ENCODE measurements at regions not wholly inside any gene's neighbourhood (a gene's known extent, or its start where the extent isn't known, plus 50 kb on each side); places are given as distances from the start of the nearest gene placed in this dataset.
"Not testable (repeated sequence)": the region's sequence is repeated elsewhere in the genome, so short reads cannot be mapped to it uniquely, and the experiment has no call there.

GRCh38 chr5:96170481-96171125, 209.0 kb upstream of the ELL2 start:
- H3K4me1 ChIP-seq (ENCODE audit: control insufficient read depth, insufficient read depth, low read length); H3K4me3 ChIP-seq (ENCODE audit: low read depth in 2 of 2, low read length in 2 of 2); H3K27me3 ChIP-seq (ENCODE audit: control insufficient read depth, insufficient read depth, low read length); H3K27ac ChIP-seq (ENCODE audit: low read length); in situ Hi-C loops (cut with HindIII; ENCODE audit: low pct_unique_long_range_greater_than_20kb, low sequenced_read_pairs); BruUV-seq (replicated peaks); ATAC-seq; H3K9me3 ChIP-seq (ENCODE audit: control insufficient read depth, insufficient read depth, low read depth, low read length); POLR2A ChIA-PET; H3K36me3 ChIP-seq (ENCODE audit: control insufficient read depth, insufficient read depth, low read length); DNase-seq (ENCODE audit: low read depth, low spot score); intact Hi-C loops (cut with micrococcal nuclease; ENCODE audit: unreplicated experiment); CTCF ChIA-PET: not testable (repeated sequence)

- H3K27me3 ChIP-seq (ENCODE audit: control insufficient read depth, insufficient read depth, low read length); CTCF ChIA-PET; in situ Hi-C loops (cut with HindIII; ENCODE audit: low pct_unique_long_range_greater_than_20kb, low sequenced_read_pairs); DNase-seq (ENCODE audit: low read depth, low spot score); H3K9me3 ChIP-seq (ENCODE audit: control insufficient read depth, insufficient read depth, low read depth, low read length); H3K27ac ChIP-seq (ENCODE audit: low read length); BruUV-seq (replicated peaks); H3K36me3 ChIP-seq (ENCODE audit: control insufficient read depth, insufficient read depth, low read length); H3K4me1 ChIP-seq (ENCODE audit: control insufficient read depth, insufficient read depth, low read length); ATAC-seq; H3K4me3 ChIP-seq (ENCODE audit: low read depth in 2 of 2, low read length in 2 of 2); POLR2A ChIA-PET: not testable (repeated sequence)
- intact Hi-C loops (cut with micrococcal nuclease; ENCODE audit: unreplicated experiment): loop anchor here (10.0 kb wide), 1 partner anchor 204 kb away; the partner anchor contains the start of gene ELL2
These were observed 207.2 kb upstream of the ELL2 start for GRCh38 chr5:96168833-96169232.

GRCh38 chr5:96159043-96159442, 197.4 kb upstream of the ELL2 start:
- no peaks in the 10 kb centered on the region for H3K36me3 ChIP-seq (ENCODE audit: control insufficient read depth, insufficient read depth, low read length)
- ChIA-PET CTCF (no interaction called here), POLR2A (no interaction called here)
- BruUV-seq (replicated peaks): no TSS peak
- no peaks in the 10 kb centered on the region for H3K4me1 ChIP-seq (ENCODE audit: control insufficient read depth, insufficient read depth, low read length)
- DNase-seq (ENCODE audit: low read depth, low spot score) (no peak), ATAC-seq (no peak)
- in situ Hi-C loops (cut with HindIII; ENCODE audit: low pct_unique_long_range_greater_than_20kb, low sequenced_read_pairs): no loop called here
- intact Hi-C loops (cut with micrococcal nuclease; ENCODE audit: unreplicated experiment): no loop called here
- TF ChIP-seq CTCF (IDR thresholded peaks at IDR 0.05) (no peak), TCF7L2 (IDR thresholded peaks at IDR 0.05; ENCODE audit: low read depth, low read length) (no peak), SIN3A (IDR thresholded peaks at IDR 0.05; ENCODE audit: borderline replicate concordance, insufficient read depth, low read depth, low read length) (no peak), POLR2AphosphoS5 (IDR thresholded peaks at IDR 0.05; ENCODE audit: low read depth, low read length) (no peak), REST (IDR thresholded peaks at IDR 0.05; ENCODE audit: insufficient read depth in 1 of 2, low read depth in 2 of 2, low read length in 1 of 2) (no peak)
- no peaks in the 10 kb centered on the region for H3K27me3 ChIP-seq (ENCODE audit: control insufficient read depth, insufficient read depth, low read length)
- H3K9me3 ChIP-seq (ENCODE audit: control insufficient read depth, insufficient read depth, low read depth, low read length): no peaks in the 10 kb centered on the region
- H3K4me3 ChIP-seq (ENCODE audit: low read depth in 2 of 2, low read length in 2 of 2): no peak overlapping the region
- H3K27ac ChIP-seq (ENCODE audit: low read length): no peak overlapping the region
